GM23248 (cell line): ENCODE measurements at regions not wholly inside any gene's neighbourhood (a gene's known extent, or its start where the extent isn't known, plus 50 kb on each side); places are given as distances from the start of the nearest gene placed in this dataset.

ENCODE experiments used
- EZH2 ChIP-seq: fragments of 200-600 bp; sonication (generic); IDR thresholded peaks from 2 replicates; pipeline ENCODE4 v1.6.1; 2018; ENCODE audit warnings: antibody characterized with exemption, mild to moderate bottlenecking; ENCODE audit not compliant: insufficient read depth, poor library complexity, severe bottlenecking
- EZH2phosphoT487 ChIP-seq: fragments of 200-600 bp; sonication (generic); IDR thresholded peaks from 2 replicates; pipeline ENCODE4 v1.6.1; 2018; ENCODE audit warnings: antibody characterized with exemption, moderate library complexity, mild to moderate bottlenecking, low read depth; ENCODE audit not compliant: insufficient read depth

- TF ChIP-seq EZH2phosphoT487 (no peak), EZH2 (no peak)
Observed at GRCh38 chrX:71852182-71852581, 58.5 kb upstream of the NHSL2 start.
